H1 (cell line): ENCODE measurements at regions not wholly inside any gene's neighbourhood (a gene's known extent, or its start where the extent isn't known, plus 50 kb on each side); places are given as distances from the start of the nearest gene placed in this dataset.

Source experiments
- ASH2L ChIP-seq: fragments of 200-600, 300-600 bp; sonication (generic); IDR thresholded peaks from one replicate; pipeline ENCODE4 v1.7.1; 2017; ENCODE audit warnings: low read length
- BCL11A ChIP-seq, 2 experiments: IDR thresholded peaks; one replicate each; pipeline ENCODE4 v1.6.1; 2011; ENCODE audit warnings: low read depth in 2 of 2, low read length in 2 of 2, mild to moderate bottlenecking in 2 of 2
- BRCA1 ChIP-seq: IDR thresholded peaks from 2 replicates; pipeline ENCODE4 v1.6.1; 2012; ENCODE audit warnings: low read depth, low read length, improper control_type of control experiment
- CHD7 ChIP-seq: fragments of 300-600 bp; sonication (generic); IDR thresholded peaks from 2 replicates; pipeline ENCODE4 v1.7.1; 2012; ENCODE audit warnings: low read length, moderate library complexity, mild to moderate bottlenecking, inconsistent platforms; ENCODE audit not compliant: insufficient replicate concordance
- EGR1 ChIP-seq: IDR thresholded peaks from 2 replicates; pipeline ENCODE4 v1.6.1; 2011; ENCODE audit warnings: low read depth, low read length, borderline replicate concordance
- NANOG ChIP-seq: IDR thresholded peaks from 2 replicates; pipeline ENCODE4 v1.6.1; 2011; ENCODE audit warnings: low read length, low read depth, mild to moderate bottlenecking, inconsistent platforms; ENCODE audit not compliant: insufficient read depth, poor library complexity, severe bottlenecking
- POLR2AphosphoS5 ChIP-seq: IDR thresholded peaks from 2 replicates; pipeline ENCODE4 v1.6.1; 2011; ENCODE audit warnings: low read depth, low read length
- SIX5 ChIP-seq: IDR thresholded peaks from 2 replicates; pipeline ENCODE4 v1.6.1; 2011; ENCODE audit warnings: mild to moderate bottlenecking, low read depth, low read length
- SP2 ChIP-seq: IDR thresholded peaks from 2 replicates; pipeline ENCODE4 v1.6.1; 2012; ENCODE audit warnings: mild to moderate bottlenecking, low read length, inconsistent platforms
- SRF ChIP-seq: IDR thresholded peaks from 2 replicates; pipeline ENCODE4 v1.6.1; 2011; ENCODE audit warnings: mild to moderate bottlenecking, low read depth, low read length, moderate library complexity
- TCF12 ChIP-seq: IDR thresholded peaks from 2 replicates; pipeline ENCODE4 v1.6.1; 2011; ENCODE audit warnings: low read depth, mild to moderate bottlenecking, low read length

- TF ChIP-seq CHD7 = no peak
- no peak for TF ChIP-seq BCL11A (IDR thresholded peaks at IDR 0.05; ENCODE audit: low read depth in 2 of 2, low read length in 2 of 2)
- TF ChIP-seq SP2 = no peak
- no peak for TF ChIP-seq SRF
- no peak for TF ChIP-seq BRCA1
- TF ChIP-seq SIX5 = no peak
- no peak for TF ChIP-seq ASH2L
- TF ChIP-seq EGR1 = no peak
- no peak for TF ChIP-seq POLR2AphosphoS5
- no peak for TF ChIP-seq NANOG
- TF ChIP-seq TCF12 = no peak
These were observed 70.8 kb upstream of the EEPD1 start (continued) for GRCh38 chr7:36082216-36082615.
